KG1 (cell line): ENCODE measurements at regions not wholly inside any gene's neighbourhood (a gene's known extent, or its start where the extent isn't known, plus 50 kb on each side); places are given as distances from the start of the nearest gene placed in this dataset.
"Not testable (repeated sequence)": the region's sequence is repeated elsewhere in the genome, so short reads cannot be mapped to it uniquely, and the experiment has no call there.

Source experiments
- DNase-seq: peaks from one replicate; lab custom pipeline; 2025; lab: John Stamatoyannopoulos, UW

GRCh38 chr7:52352013-52352981 lies 683.1 kb upstream of the POM121L12 start:
- DNase-seq: no peak

GRCh38 chr7:52344015-52344414 lies 691.4 kb upstream of the POM121L12 start:
- no peak for DNase-seq

GRCh38 chr7:52340067-52340466 lies 695.4 kb upstream of the POM121L12 start:
- DNase-seq: no peak

GRCh38 chr7:52328328-52328727 lies 707.1 kb upstream of the POM121L12 start:
- not testable (repeated sequence) for DNase-seq

GRCh38 chr7:52325237-52325636 lies 710.2 kb upstream of the POM121L12 start:
- no peak for DNase-seq

- DNase-seq: no peak
Observed at GRCh38 chr7:52323202-52323746, 712.2 kb upstream of the POM121L12 start.

GRCh38 chr7:52320610-52321009 lies 714.8 kb upstream of the POM121L12 start:
- DNase-seq: no peak

GRCh38 chr7:52317921-52318320 lies 717.5 kb upstream of the POM121L12 start:
- no peak for DNase-seq

GRCh38 chr7:52311886-52312285 lies 723.5 kb upstream of the POM121L12 start:
- DNase-seq: no peak

GRCh38 chr7:52309631-52310030 lies 725.8 kb upstream of the POM121L12 start:
- DNase-seq: no peak

GRCh38 chr7:52302765-52303520 lies 732.5 kb upstream of the POM121L12 start:
- no peak for DNase-seq

GRCh38 chr7:52297128-52297527 lies 738.3 kb upstream of the POM121L12 start:
- DNase-seq: no peak

- DNase-seq: no peak
Observed at GRCh38 chr7:52294942-52295341, 740.5 kb upstream of the POM121L12 start.

- no peak for DNase-seq
Observed at GRCh38 chr7:52289247-52289646, 746.2 kb upstream of the POM121L12 start.

GRCh38 chr7:52287698-52288097 lies 747.7 kb upstream of the POM121L12 start:
- no peak for DNase-seq

- no peak for DNase-seq
Observed at GRCh38 chr7:52285689-52286088, 749.7 kb upstream of the POM121L12 start.

GRCh38 chr7:52283335-52283734 lies 752.1 kb upstream of the POM121L12 start:
- DNase-seq: no peak

GRCh38 chr7:52273685-52274610 lies 761.5 kb upstream of the POM121L12 start:
- DNase-seq: no peak

GRCh38 chr7:52271703-52272102 lies 763.7 kb upstream of the POM121L12 start:
- no peak for DNase-seq

GRCh38 chr7:52270301-52270700 lies 765.1 kb upstream of the POM121L12 start:
- DNase-seq: no peak

- DNase-seq: no peak
Observed at GRCh38 chr7:52269669-52270068, 765.8 kb upstream of the POM121L12 start.

GRCh38 chr7:52261057-52261456 lies 774.4 kb upstream of the POM121L12 start:
- no peak for DNase-seq
